H1 (cell line): ENCODE measurements at regions not wholly inside any gene's neighbourhood (a gene's known extent, or its start where the extent isn't known, plus 50 kb on each side); places are given as distances from the start of the nearest gene placed in this dataset.

Source experiments
- CEBPB ChIP-seq: IDR thresholded peaks from 2 replicates; pipeline ENCODE4 v1.6.1; 2012; ENCODE audit warnings: low read depth, low read length
- EP300 ChIP-seq, 2 experiments: IDR thresholded peaks; 1 replicate in 1 of 2; 2 replicates in 1 of 2; pipeline ENCODE4 v1.6.1; 2011 to 2012; ENCODE audit warnings: low read depth in 2 of 2, low read length in 2 of 2, mild to moderate bottlenecking in 2 of 2, borderline replicate concordance in 1 of 2, inconsistent platforms in 1 of 2, moderate library complexity in 1 of 2
- EZH2 ChIP-seq: fragments of 200-600 bp; sonication (generic); IDR thresholded peaks from 2 replicates; pipeline ENCODE4 v1.7.1; 2012; ENCODE audit warnings: low read depth, mild to moderate bottlenecking, moderate library complexity, low read length, inconsistent platforms; ENCODE audit not compliant: severe bottlenecking
- MAFK ChIP-seq: IDR thresholded peaks from 2 replicates; pipeline ENCODE4 v1.6.1; 2012; ENCODE audit warnings: low read depth, mild to moderate bottlenecking, improper control_type of control experiment, low read length
- POLR2A ChIP-seq, 2 experiments: IDR thresholded peaks; 1 replicate in 1 of 2; 2 replicates in 1 of 2; pipeline ENCODE4 v1.6.1; 2011; ENCODE audit warnings: low read depth in 2 of 2, low read length in 2 of 2, mild to moderate bottlenecking in 2 of 2; ENCODE audit errors: control extremely low read depth in 1 of 2
- RAD21 ChIP-seq, 2 experiments: IDR thresholded peaks in 1 of 2; conservative IDR thresholded peaks in 1 of 2; 2 replicates each; pipeline ENCODE4 v1.6.1; 2011; ENCODE audit warnings: low read depth in 2 of 2, low read length in 2 of 2, improper control_type of control experiment in 1 of 2, inconsistent platforms in 1 of 2, mild to moderate bottlenecking in 1 of 2, moderate library complexity in 1 of 2
- TAF1 ChIP-seq: IDR thresholded peaks from 2 replicates; pipeline ENCODE4 v1.6.1; 2011; ENCODE audit warnings: mild to moderate bottlenecking, low read depth, low read length
- YY1 ChIP-seq: IDR thresholded peaks from 2 replicates; pipeline ENCODE4 v1.6.1; 2011; ENCODE audit warnings: low read depth, mild to moderate bottlenecking, low read length
- TF ChIP-seq, protein P1 (sequence below): IDR thresholded peaks from 2 replicates; pipeline ENCODE4 v1.6.1; 2011; ENCODE audit warnings: low read depth, mild to moderate bottlenecking, low read length; ENCODE audit not compliant: insufficient read depth
- TF ChIP-seq, protein P2 (sequence below), 3 experiments: IDR thresholded peaks; 1 replicate in 2 of 3; 2 replicates in 1 of 3; pipeline versions ENCODE4 v1.5.1 to v1.6.1; 2011; ENCODE audit warnings: low read length in 3 of 3, mild to moderate bottlenecking in 3 of 3, inconsistent platforms in 2 of 3, low read depth in 1 of 3, moderate library complexity in 1 of 3; ENCODE audit not compliant: insufficient read depth in 1 of 3; ENCODE audit errors: control extremely low read depth in 1 of 3
- TF ChIP-seq, protein P3 (sequence below): IDR thresholded peaks from 2 replicates; pipeline ENCODE4 v1.6.1; 2012; ENCODE audit warnings: inconsistent platforms
- TF ChIP-seq, protein P4 (sequence below): IDR thresholded peaks from 2 replicates; pipeline ENCODE4 v1.6.1; 2012; ENCODE audit warnings: inconsistent platforms

DNA sequence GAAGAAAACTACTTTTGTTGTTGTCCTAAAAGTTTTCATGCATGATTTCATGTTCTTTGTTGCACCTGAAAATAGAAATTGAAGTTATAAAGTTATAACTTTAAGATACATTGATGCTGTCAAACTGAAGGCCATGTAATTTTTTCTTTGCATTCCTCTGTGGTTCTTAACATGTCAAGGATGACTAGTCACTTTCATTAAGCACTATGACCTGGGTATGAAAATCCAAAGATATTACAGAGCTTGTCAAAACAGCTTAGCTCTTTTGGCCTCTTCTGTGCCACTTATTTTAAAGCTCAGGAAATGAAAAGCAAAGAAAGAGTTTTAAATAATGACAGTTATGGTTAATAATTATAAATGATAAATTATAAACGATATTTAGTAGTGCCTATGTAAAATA lies 241.6 kb upstream of the CACNA2D1 start:
- no peak for TF ChIP-seq EZH2
- no peak for TF ChIP-seq POLR2A (IDR thresholded peaks at IDR 0.05; ENCODE audit: control extremely low read depth in 1 of 2, low read depth in 2 of 2, low read length in 2 of 2)
- TF ChIP-seq EP300 (IDR thresholded peaks at IDR 0.05; ENCODE audit: borderline replicate concordance in 1 of 2, low read depth in 2 of 2, low read length in 2 of 2) = no peak
- TF ChIP-seq, protein P1, sequence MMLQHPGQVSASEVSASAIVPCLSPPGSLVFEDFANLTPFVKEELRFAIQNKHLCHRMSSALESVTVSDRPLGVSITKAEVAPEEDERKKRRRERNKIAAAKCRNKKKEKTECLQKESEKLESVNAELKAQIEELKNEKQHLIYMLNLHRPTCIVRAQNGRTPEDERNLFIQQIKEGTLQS = no peak
- TF ChIP-seq, protein P2, sequence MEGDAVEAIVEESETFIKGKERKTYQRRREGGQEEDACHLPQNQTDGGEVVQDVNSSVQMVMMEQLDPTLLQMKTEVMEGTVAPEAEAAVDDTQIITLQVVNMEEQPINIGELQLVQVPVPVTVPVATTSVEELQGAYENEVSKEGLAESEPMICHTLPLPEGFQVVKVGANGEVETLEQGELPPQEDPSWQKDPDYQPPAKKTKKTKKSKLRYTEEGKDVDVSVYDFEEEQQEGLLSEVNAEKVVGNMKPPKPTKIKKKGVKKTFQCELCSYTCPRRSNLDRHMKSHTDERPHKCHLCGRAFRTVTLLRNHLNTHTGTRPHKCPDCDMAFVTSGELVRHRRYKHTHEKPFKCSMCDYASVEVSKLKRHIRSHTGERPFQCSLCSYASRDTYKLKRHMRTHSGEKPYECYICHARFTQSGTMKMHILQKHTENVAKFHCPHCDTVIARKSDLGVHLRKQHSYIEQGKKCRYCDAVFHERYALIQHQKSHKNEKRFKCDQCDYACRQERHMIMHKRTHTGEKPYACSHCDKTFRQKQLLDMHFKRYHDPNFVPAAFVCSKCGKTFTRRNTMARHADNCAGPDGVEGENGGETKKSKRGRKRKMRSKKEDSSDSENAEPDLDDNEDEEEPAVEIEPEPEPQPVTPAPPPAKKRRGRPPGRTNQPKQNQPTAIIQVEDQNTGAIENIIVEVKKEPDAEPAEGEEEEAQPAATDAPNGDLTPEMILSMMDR (IDR thresholded peaks at IDR 0.05; ENCODE audit: control extremely low read depth in 1 of 3, insufficient read depth in 1 of 3, low read depth in 1 of 3, low read length in 3 of 3) = no peak
- TF ChIP-seq TAF1 = no peak
- TF ChIP-seq MAFK = no peak
- TF ChIP-seq RAD21 (IDR thresholded peaks at IDR 0.05 in 1 of 2, conservative IDR thresholded peaks at IDR 0.05 in 1 of 2; ENCODE audit: low read depth in 2 of 2, low read length in 2 of 2) = no peak
- TF ChIP-seq, protein P3, sequence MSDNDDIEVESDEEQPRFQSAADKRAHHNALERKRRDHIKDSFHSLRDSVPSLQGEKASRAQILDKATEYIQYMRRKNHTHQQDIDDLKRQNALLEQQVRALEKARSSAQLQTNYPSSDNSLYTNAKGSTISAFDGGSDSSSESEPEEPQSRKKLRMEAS = no peak
- no peak for TF ChIP-seq CEBPB
- TF ChIP-seq YY1 = no peak
- TF ChIP-seq, protein P4, sequence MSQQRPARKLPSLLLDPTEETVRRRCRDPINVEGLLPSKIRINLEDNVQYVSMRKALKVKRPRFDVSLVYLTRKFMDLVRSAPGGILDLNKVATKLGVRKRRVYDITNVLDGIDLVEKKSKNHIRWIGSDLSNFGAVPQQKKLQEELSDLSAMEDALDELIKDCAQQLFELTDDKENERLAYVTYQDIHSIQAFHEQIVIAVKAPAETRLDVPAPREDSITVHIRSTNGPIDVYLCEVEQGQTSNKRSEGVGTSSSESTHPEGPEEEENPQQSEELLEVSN = no peak
